Breast epithelium (tissue), 4 donors: ENCODE measurements at regions not wholly inside any gene's neighbourhood (a gene's known extent, or its start where the extent isn't known, plus 50 kb on each side); places are given as distances from the start of the nearest gene placed in this dataset.
"Not testable (repeated sequence)": the region's sequence is repeated elsewhere in the genome, so short reads cannot be mapped to it uniquely, and the experiment has no call there.

ENCODE experiments used
- DNase-seq, 2 donors: peaks; one replicate each; pipeline ENCODE4 v3.0.0-alpha.2; 2019; ENCODE audit warnings: low spot score in 2 of 2
- H3K27ac ChIP-seq, 2 donors: fragments of 200-600 bp; sonication (generic) in 1 of 2; one replicate each; pipeline ENCODE4 v1.5.1; 2016 to 2019; ENCODE audit warnings: mild to moderate bottlenecking in 1 of 2
- H3K27me3 ChIP-seq, 2 donors: fragments of 200-600 bp; sonication (generic) in 1 of 2; one replicate each; pipeline versions ENCODE4 v1.5.1 to v1.6.0; 2017 to 2019; ENCODE audit warnings: control low read depth in 1 of 2, mild to moderate bottlenecking in 1 of 2
- H3K36me3 ChIP-seq: fragments of 200-600 bp; one replicate; pipeline ENCODE4 v1.5.1; 2019
- H3K4me1 ChIP-seq, 2 donors: fragments of 200-600 bp; sonication (generic); one replicate each; pipeline ENCODE4 v1.5.1; 2016 to 2019; ENCODE audit warnings: control low read depth in 1 of 2
- H3K4me3 ChIP-seq, 3 donors: fragments of 200-600 bp; sonication (generic); 1 replicate in 2 of 3; 2 replicates in 1 of 3; pipeline ENCODE4 v1.5.1; 2016 to 2019; ENCODE audit warnings: mild to moderate bottlenecking in 3 of 3, moderate library complexity in 2 of 3
- H3K9me3 ChIP-seq, 2 donors: fragments of 200-600 bp; sonication (generic) in 1 of 2; one replicate each; pipeline ENCODE4 v1.5.1; 2016 to 2019; ENCODE audit warnings: control low read depth in 1 of 2
- POLR2A ChIP-seq: fragments of 450-650 bp; IDR thresholded peaks from one replicate; pipeline ENCODE4 v1.6.1; 2016; ENCODE audit warnings: antibody characterized with exemption, mild to moderate bottlenecking, moderate library complexity
- POLR2AphosphoS5 ChIP-seq, 3 donors: sonication (generic); formaldehyde crosslinking; IDR thresholded peaks; one replicate each; pipeline ENCODE4 v1.6.1; 2017; ENCODE audit warnings: antibody characterized with exemption in 3 of 3
- intact Hi-C: fragments of 100-400 bp; cut with DNase I; formaldehyde crosslinking; loops from one replicate; pipeline ENCODE4 v1.15.1; 2023; ENCODE audit warnings: low total_unique reads
- TF ChIP-seq, protein P1 (sequence below), 3 donors: fragments of 450-650 bp; IDR thresholded peaks; one replicate each; pipeline ENCODE4 v1.5.1; 2016 to 2017; ENCODE audit warnings: antibody characterized with exemption in 3 of 3, mild to moderate bottlenecking in 3 of 3, moderate library complexity in 3 of 3

DNA sequence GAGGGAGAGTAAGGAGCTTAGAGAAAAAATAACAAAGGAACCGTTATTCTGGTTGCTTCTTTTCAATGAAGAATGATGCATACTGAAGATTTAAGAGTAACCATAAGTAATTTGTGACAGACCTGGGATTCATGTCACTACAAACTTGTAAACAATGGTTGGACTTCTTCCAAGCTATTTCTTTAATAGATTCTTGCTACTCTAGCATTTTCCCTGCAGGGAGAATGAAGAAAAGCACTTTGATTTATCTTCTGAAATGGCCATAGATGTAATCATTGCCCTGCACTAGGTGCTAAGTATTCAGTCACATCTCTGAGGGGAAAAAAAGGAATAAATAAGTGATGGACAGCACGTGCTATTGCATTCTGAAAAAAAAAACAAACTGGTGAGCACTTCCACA lies 606.6 kb upstream of the LRRN3 start:
- H3K36me3 ChIP-seq = no peaks in the 10 kb centered on the region
- peaks cover 5 to 16% of the 10 kb centered on the region in 2 donors for H3K9me3 ChIP-seq
- H3K27ac ChIP-seq = no peak overlapping the region
- H3K4me1 ChIP-seq = no peaks in the 10 kb centered on the region
- no peak for DNase-seq
- H3K27me3 ChIP-seq = no peaks in the 10 kb centered on the region
- TF ChIP-seq, protein P1, sequence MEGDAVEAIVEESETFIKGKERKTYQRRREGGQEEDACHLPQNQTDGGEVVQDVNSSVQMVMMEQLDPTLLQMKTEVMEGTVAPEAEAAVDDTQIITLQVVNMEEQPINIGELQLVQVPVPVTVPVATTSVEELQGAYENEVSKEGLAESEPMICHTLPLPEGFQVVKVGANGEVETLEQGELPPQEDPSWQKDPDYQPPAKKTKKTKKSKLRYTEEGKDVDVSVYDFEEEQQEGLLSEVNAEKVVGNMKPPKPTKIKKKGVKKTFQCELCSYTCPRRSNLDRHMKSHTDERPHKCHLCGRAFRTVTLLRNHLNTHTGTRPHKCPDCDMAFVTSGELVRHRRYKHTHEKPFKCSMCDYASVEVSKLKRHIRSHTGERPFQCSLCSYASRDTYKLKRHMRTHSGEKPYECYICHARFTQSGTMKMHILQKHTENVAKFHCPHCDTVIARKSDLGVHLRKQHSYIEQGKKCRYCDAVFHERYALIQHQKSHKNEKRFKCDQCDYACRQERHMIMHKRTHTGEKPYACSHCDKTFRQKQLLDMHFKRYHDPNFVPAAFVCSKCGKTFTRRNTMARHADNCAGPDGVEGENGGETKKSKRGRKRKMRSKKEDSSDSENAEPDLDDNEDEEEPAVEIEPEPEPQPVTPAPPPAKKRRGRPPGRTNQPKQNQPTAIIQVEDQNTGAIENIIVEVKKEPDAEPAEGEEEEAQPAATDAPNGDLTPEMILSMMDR (IDR thresholded peaks at IDR 0.05) = no peak
- TF ChIP-seq POLR2A = no peak
- intact Hi-C loops = no loop called here
- no peak overlapping the region for H3K4me3 ChIP-seq

DNA sequence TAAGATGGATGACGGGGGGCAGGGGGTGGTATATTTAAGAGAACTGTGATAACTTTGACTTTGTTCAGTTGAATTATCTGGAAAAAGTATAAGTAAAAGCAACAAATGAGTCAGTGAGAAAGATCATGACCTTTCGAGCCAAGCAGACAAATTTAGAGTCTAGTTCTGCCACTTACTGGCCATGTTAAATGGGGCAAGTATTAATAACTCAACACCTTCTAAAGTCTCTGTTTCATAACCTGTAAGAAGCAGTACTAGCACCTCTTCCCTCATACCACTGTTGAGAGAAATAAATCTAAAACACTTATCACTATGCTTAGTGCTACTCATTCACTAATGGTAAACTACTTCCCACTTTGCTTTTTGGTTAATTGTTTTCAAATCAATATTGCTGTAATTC lies 604.4 kb upstream of the LRRN3 start:
- intact Hi-C loops = no loop called here
- TF ChIP-seq, protein P1 (IDR thresholded peaks at IDR 0.05) = no peak
- TF ChIP-seq POLR2AphosphoS5 (IDR thresholded peaks at IDR 0.05) = no peak
- TF ChIP-seq POLR2A = no peak
- no peak overlapping the region for H3K27ac ChIP-seq

DNA sequence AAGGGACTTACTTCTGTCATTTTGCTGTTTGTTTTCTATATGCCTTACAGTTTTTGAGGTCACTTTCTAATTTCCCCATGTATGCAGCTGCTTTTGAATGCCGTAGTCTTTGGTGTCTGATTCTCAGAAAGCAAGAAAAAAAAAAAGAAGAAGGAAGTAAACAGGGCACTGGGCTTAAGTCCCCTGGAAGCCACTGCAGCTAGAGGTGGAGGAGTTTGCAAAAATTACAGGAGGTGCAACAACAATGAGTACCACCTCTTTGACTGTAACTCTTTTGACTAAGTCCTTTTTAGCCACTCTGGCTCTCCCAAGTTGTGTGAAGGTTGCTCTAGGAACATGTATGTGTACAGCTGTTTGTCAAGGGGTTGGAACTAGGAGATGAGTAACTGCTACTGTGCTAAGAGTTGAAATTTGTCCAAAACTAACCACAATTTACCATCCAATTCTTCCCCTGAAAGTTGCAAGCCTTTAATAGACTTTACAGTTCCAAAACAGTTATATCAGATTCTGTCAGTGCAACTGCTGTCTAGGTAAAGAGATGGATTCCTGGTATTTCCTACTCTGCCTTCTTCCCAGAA lies 588.0 kb upstream of the LRRN3 start:
- H3K27ac ChIP-seq = no peak overlapping the region
- no peaks in the 10 kb centered on the region for H3K4me1 ChIP-seq
- intact Hi-C loops = no loop called here
- H3K4me3 ChIP-seq = no peak overlapping the region
- no peaks in the 10 kb centered on the region for H3K27me3 ChIP-seq
- no peak for TF ChIP-seq POLR2A
- H3K9me3 ChIP-seq = peaks cover 0 to 5% of the 10 kb centered on the region in 2 donors
- no peak for DNase-seq
- H3K36me3 ChIP-seq = no peaks in the 10 kb centered on the region

More for the DNA sequence above, 604.4 kb upstream of the LRRN3 start:
- Histone ChIP-seq H3K4me1 (no peaks in the 10 kb centered on the region), H3K27me3 (no peaks in the 10 kb centered on the region), H3K9me3 (no peaks in the 10 kb centered on the region), H3K4me3 (no peak overlapping the region), H3K36me3 (no peaks in the 10 kb centered on the region)
- no peak for DNase-seq

DNA sequence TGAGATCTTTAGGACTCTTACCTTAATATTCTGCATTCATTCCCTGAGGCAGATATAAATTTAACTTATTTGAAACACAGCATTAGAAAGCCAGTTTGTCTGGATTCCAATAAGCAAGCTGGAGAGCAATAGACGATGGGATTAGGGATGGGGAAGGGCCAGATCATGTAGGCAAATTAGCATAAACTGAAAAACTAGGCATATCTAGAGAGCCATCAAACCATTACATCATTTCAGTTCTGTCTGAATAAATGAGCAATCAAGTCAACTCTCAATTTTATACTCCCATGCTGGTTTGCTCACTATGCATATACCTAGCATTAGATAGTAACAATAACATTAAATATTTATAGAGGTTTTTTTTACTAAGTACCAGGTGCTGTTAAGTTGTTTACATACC lies 583.6 kb upstream of the LRRN3 start:
- Histone ChIP-seq H3K27ac (no peak overlapping the region), H3K4me1 (no peaks in the 10 kb centered on the region), H3K36me3 (no peaks in the 10 kb centered on the region), H3K27me3 (no peaks in the 10 kb centered on the region), H3K4me3 (no peak overlapping the region), H3K9me3 (no peaks in the 10 kb centered on the region)
- no peak for DNase-seq
- TF ChIP-seq POLR2AphosphoS5 (IDR thresholded peaks at IDR 0.05) = no peak
- TF ChIP-seq, protein P1 (IDR thresholded peaks at IDR 0.05) = no peak
- TF ChIP-seq POLR2A = no peak
- intact Hi-C loops = no loop called here

DNA sequence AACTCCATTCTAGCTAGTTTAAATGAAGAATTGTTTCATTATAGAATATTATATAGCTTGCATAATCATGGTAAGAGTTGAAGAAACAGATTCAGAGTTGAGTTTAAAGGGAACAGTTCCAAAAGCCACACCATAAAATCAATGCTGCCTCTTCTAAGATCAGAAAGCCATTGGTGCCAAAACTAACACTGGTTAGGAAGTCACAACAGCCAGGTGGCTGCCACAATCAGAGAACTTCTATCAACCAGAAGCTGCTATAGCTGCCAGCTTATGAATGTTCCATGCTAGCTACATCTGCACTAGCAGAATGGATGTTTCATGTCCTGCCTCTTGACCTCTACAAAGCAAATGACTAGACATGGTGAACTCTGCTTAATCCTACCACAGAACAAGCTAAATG lies 583.1 kb upstream of the LRRN3 start:
- H3K27ac ChIP-seq = no peak overlapping the region
- TF ChIP-seq POLR2A (no peak), POLR2AphosphoS5 (IDR thresholded peaks at IDR 0.05) (no peak)
- TF ChIP-seq, protein P1 (IDR thresholded peaks at IDR 0.05) = no peak
- intact Hi-C loops = no loop called here

DNA sequence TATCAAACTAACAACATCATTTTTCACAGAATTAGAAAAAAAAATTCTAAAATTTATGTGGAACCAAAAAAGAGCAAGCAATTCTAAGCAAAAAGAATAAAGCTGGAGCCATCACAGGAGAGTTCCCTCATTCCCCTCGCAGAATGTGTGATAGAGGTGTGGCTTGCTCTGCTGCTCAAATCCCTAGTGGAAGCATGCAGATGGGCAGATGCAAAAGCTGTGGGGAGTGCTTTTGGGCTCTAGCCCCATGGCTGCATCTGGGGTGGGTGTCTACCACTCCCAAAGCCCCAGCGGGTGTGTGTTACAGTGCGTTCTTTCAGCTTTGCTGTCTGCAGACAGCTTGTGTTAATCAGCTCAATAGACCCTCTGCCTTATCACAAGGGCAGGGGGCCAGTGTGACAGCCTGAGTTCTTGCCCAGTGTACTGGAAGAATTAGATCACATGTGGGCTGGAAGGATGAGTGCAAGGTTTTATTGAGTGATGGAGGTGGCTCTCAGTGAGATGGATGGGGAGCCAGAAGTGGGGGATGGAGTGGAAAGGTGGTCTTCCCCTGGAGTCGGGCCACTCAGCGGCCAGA lies 575.9 kb upstream of the LRRN3 start:
- H3K36me3 ChIP-seq, H3K27ac ChIP-seq, H3K9me3 ChIP-seq, H3K27me3 ChIP-seq, DNase-seq, H3K4me3 ChIP-seq, H3K4me1 ChIP-seq, intact Hi-C loops: not testable (repeated sequence)

More for the DNA sequence above, 583.1 kb upstream of the LRRN3 start:
- Histone ChIP-seq H3K27me3 (no peaks in the 10 kb centered on the region), H3K4me3 (no peak overlapping the region), H3K36me3 (no peaks in the 10 kb centered on the region), H3K9me3 (no peaks in the 10 kb centered on the region), H3K4me1 (no peaks in the 10 kb centered on the region)
- no peak for DNase-seq
